Body of pancreas (tissue), 4 donors: ENCODE measurements at regions not wholly inside any gene's neighbourhood (a gene's known extent, or its start where the extent isn't known, plus 50 kb on each side); places are given as distances from the start of the nearest gene placed in this dataset.
A peak's percentile ranks its signal among the peaks of the same experiment; 100 is the strongest.

Experiments
- ATAC-seq: fragments of 150-250 bp; one replicate; pipeline ENCODE4 v1.9.1; 2016
- DNase-seq, 4 donors: peaks; one replicate each; pipeline ENCODE4 v3.0.0-alpha.2; 2019
- H3K27ac ChIP-seq, 4 donors: fragments of 200-600 bp; sonication (generic); 1 replicate in 3 of 4; 2 replicates in 1 of 4; pipeline versions ENCODE4 v1.5.1 to v1.6.1; 2016 to 2019; ENCODE audit warnings: mild to moderate bottlenecking in 1 of 4, mixed read lengths in 1 of 4, moderate library complexity in 1 of 4
- H3K27me3 ChIP-seq, 2 donors: fragments of 200-600 bp; sonication (generic); one replicate each; pipeline ENCODE4 v1.6.0; 2016; ENCODE audit warnings: mild to moderate bottlenecking in 1 of 2
- H3K36me3 ChIP-seq, 2 donors: fragments of 200-600 bp; sonication (generic); replicated peaks in 1 of 2; 2 replicates each; pipeline ENCODE4 v1.5.1; 2016; ENCODE audit warnings: low read depth in 2 of 2; ENCODE audit not compliant: insufficient read depth in 1 of 2
- H3K4me1 ChIP-seq: fragments of 200-600 bp; sonication (generic); one replicate; pipeline ENCODE4 v1.6.0; 2016
- H3K4me3 ChIP-seq, 2 donors: fragments of 200-600 bp; sonication (generic); 1 replicate in 1 of 2; 2 replicates in 1 of 2; pipeline ENCODE4 v1.5.1; 2016 to 2019
- H3K9me3 ChIP-seq, 3 donors: fragments of 200-600 bp; sonication (generic); 1 replicate in 2 of 3; 2 replicates in 1 of 3; pipeline ENCODE4 v1.5.1; 2016
- POLR2A ChIP-seq, 3 donors: fragments of 450-650 bp; IDR thresholded peaks; one replicate each; pipeline ENCODE4 v1.6.1; 2016; ENCODE audit warnings: antibody characterized with exemption in 3 of 3, mild to moderate bottlenecking in 2 of 3
- WGBS, 2 donors: methylation state at CpG; one replicate each; pipeline ENCODE4 v1.1.5; 2017; 5-methylcytosine and 5-hydroxymethylcytosine counted together
- intact Hi-C: fragments of 100-400 bp; cut with DNase I; formaldehyde crosslinking; loops from one replicate; pipeline ENCODE4 v1.15.1; 2023
- TF ChIP-seq, protein P1 (sequence below), 7 experiments: fragments of 450-650 bp in 4 of 7; fragments of 200-600 bp in 3 of 7; sonication (generic) in 3 of 7; IDR thresholded peaks; one replicate each; pipeline ENCODE4 v1.5.1; 2016 to 2019; ENCODE audit warnings: antibody characterized with exemption in 7 of 7

DNA sequence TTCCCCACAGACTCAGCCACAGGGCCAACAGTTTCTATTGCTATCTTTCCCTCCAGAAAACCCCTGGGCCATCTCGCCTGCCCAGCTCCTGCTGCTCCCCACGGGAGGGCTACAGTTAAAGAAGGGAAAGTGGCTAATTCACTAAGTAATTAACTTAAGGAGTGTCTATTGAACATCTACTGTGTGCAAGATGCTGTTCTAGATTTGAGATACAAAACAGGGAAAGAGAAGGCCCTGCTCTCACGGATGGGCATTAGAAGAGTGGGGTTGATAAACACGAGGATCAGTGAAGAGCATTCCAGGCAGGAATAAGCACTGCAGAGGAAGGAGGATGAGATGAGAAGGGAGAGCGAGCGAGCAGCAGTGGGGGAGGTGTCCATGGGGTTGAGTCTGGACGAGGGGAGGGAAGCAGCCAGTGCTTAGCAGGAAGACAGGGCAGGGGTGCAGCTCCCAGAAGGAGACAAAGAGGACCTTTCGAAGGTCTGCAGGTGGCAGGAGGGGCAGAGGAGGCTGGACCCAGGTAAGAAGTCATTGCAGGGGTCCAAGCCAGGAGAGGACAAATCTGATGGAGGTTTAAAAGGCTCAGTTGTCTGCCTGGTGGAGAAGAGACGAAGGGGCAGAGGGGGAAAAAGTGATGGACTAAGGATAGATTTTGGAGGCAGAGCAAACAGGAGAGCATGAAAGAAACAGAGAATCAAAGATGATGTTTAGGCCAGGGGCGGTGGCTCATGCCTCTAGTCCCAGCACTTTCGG is 64.7 kb downstream of the KLF15 start:
- ATAC-seq, result no peak

DNA sequence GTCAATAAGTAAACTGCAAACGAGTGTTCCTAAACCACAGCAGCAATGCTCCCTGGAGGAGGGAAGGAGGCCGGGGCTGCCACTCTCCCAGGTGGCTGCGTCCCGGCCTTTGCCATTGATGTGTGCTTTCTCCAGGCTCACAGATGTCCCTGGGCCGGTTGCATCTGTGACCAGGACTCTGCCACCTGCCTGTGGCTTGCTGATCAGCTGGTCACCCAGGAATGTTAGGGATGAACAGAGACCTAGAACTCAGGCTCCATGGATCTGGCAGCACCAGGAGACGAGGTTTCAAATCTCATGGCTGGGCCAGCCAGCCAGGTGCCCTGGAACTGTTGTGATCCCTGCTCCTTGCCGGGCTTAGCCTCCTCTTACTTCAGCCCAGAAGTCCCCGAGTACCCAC is 65.7 kb downstream of the KLF15 start:
- Histone ChIP-seq H3K4me1 (peaks cover 20% of the 10 kb centered on the region), H3K36me3 (no peaks in the 10 kb centered on the region), H3K9me3 (no peaks in the 10 kb centered on the region), H3K27me3 (no peaks in the 10 kb centered on the region), H3K27ac (no peak overlapping the region), H3K4me3 (no peak overlapping the region)
- DNase-seq (peak in 1 of 4 donors; percentile 28), ATAC-seq (no peak)
- 44 to 64% methylated on average over 5 to 8 of the region's 8 CpGs for WGBS, 2 donors
- TF ChIP-seq, protein P1, sequence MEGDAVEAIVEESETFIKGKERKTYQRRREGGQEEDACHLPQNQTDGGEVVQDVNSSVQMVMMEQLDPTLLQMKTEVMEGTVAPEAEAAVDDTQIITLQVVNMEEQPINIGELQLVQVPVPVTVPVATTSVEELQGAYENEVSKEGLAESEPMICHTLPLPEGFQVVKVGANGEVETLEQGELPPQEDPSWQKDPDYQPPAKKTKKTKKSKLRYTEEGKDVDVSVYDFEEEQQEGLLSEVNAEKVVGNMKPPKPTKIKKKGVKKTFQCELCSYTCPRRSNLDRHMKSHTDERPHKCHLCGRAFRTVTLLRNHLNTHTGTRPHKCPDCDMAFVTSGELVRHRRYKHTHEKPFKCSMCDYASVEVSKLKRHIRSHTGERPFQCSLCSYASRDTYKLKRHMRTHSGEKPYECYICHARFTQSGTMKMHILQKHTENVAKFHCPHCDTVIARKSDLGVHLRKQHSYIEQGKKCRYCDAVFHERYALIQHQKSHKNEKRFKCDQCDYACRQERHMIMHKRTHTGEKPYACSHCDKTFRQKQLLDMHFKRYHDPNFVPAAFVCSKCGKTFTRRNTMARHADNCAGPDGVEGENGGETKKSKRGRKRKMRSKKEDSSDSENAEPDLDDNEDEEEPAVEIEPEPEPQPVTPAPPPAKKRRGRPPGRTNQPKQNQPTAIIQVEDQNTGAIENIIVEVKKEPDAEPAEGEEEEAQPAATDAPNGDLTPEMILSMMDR (IDR thresholded peaks at IDR 0.05), result no peak
- TF ChIP-seq POLR2A (IDR thresholded peaks at IDR 0.05), result no peak
- intact Hi-C loops, result no loop called here

More for the DNA sequence above, 64.7 kb downstream of the KLF15 start:
- TF ChIP-seq, protein P1 (IDR thresholded peaks at IDR 0.05), result no peak
- TF ChIP-seq POLR2A (IDR thresholded peaks at IDR 0.05), result no peak
- Histone ChIP-seq H3K4me3 (no peak overlapping the region), H3K36me3 (no peaks in the 10 kb centered on the region), H3K27ac (no peak overlapping the region), H3K4me1 (peaks cover 11% of the 10 kb centered on the region), H3K27me3 (no peaks in the 10 kb centered on the region), H3K9me3 (no peaks in the 10 kb centered on the region)
- intact Hi-C loops, result no loop called here
- DNase-seq, result no peak
- WGBS, 2 donors, result 87 to 90% methylated on average over 11 of the region's 11 CpGs

- no peak for DNase-seq
- intact Hi-C loops, result no loop called here
- Histone ChIP-seq H3K4me1 (peaks cover 25% of the 10 kb centered on the region), H3K4me3 (no peak overlapping the region), H3K36me3 (no peaks in the 10 kb centered on the region), H3K9me3 (no peaks in the 10 kb centered on the region), H3K27ac (no peak overlapping the region), H3K27me3 (no peaks in the 10 kb centered on the region)
- WGBS, 2 donors, result 71 to 72% methylated on average over 6 of the region's 6 CpGs
- no peak for ATAC-seq
- no peak for TF ChIP-seq POLR2A (IDR thresholded peaks at IDR 0.05)
- TF ChIP-seq, protein P1 (IDR thresholded peaks at IDR 0.05), result no peak
Measured at GRCh38 chr3:126291061-126291460, 66.1 kb downstream of the KLF15 start.

DNA sequence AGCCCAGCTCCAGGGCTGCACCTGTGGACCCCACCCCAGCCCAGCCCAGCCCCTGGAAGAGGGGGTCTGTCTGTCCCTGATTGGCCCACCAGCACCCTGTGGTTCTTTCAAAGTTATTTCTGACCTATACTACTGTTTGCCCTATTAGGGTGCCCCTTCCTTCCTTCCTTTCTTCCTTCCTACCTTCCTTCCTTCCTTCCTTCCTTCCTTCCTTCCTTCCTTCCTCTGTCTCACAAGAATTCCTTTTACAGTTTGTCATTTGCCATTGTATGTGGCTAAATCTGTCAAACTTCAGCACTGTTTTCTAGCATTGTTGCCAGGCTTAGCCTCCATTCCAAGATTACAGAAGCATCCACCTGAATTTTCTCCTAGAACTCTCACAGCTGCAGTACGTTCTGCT is 66.9 kb downstream of the KLF15 start:
- Histone ChIP-seq H3K27me3 (no peaks in the 10 kb centered on the region), H3K4me3 (no peak overlapping the region), H3K4me1 (peaks cover 27% of the 10 kb centered on the region), H3K27ac (no peak overlapping the region), H3K9me3 (no peaks in the 10 kb centered on the region), H3K36me3 (no peaks in the 10 kb centered on the region)
- 45 to 46% methylated on average over 1 of the region's 1 CpG for WGBS, 2 donors
- no peak for TF ChIP-seq POLR2A (IDR thresholded peaks at IDR 0.05)
- TF ChIP-seq, protein P1 (IDR thresholded peaks at IDR 0.05), result no peak
- DNase-seq (no peak), ATAC-seq (no peak)
- intact Hi-C loops, result no loop called here

DNA sequence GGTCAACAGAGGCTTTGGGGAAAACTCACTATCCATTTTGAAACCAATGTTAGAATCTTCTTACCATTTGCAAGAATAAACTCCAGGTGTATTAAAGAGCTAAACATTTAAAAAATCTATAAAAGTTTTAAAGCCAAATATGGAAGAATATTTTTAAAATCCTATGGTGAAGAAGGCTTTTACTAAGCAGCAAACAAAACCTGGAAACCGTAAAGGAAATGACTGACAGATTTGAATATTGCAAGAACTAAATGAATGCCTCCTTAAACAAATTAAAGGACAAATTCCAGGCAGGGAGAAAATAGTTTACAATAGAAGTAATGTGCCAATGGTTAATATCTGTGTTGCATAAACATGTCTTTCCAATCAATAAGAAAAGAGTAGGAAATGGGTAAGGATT is 68.1 kb downstream of the KLF15 start:
- Histone ChIP-seq H3K4me3 (no peak overlapping the region), H3K27ac (no peak overlapping the region), H3K4me1 (peaks cover 27% of the 10 kb centered on the region), H3K9me3 (no peaks in the 10 kb centered on the region), H3K27me3 (no peaks in the 10 kb centered on the region), H3K36me3 (no peaks in the 10 kb centered on the region)
- TF ChIP-seq, protein P1 (IDR thresholded peaks at IDR 0.05), result no peak
- no peak for TF ChIP-seq POLR2A (IDR thresholded peaks at IDR 0.05)
- ATAC-seq, result no peak
- no peak for DNase-seq
- intact Hi-C loops, result no loop called here
- WGBS, 2 donors, result 57 to 85% methylated on average over 1 of the region's 1 CpG
